Thoracic aorta (tissue), 2 donors: ENCODE measurements at regions not wholly inside any gene's neighbourhood (a gene's known extent, or its start where the extent isn't known, plus 50 kb on each side); places are given as distances from the start of the nearest gene placed in this dataset.

Source experiments
- ATAC-seq: fragments of 150-250 bp; one replicate; pipeline ENCODE4 v1.8.0; 2017; ENCODE audit warnings: low read depth; ENCODE audit not compliant: insufficient number of reproducible peaks, low FRiP score
- DNase-seq: peaks from one replicate; pipeline ENCODE4 v3.0.0-alpha.2; 2020; ENCODE audit warnings: low spot score
- H3K27ac ChIP-seq, 2 donors: fragments of 200-600 bp; sonication (generic); 1 replicate in 1 of 2; 2 replicates in 1 of 2; pipeline ENCODE4 v1.5.1; 2016; ENCODE audit warnings: mild to moderate bottlenecking in 2 of 2, moderate library complexity in 2 of 2
- H3K27me3 ChIP-seq: fragments of 200-600 bp; sonication (generic); replicated peaks from 2 replicates; pipeline ENCODE4 v1.6.0; 2016; ENCODE audit warnings: mild to moderate bottlenecking; ENCODE audit not compliant: insufficient read depth
- H3K36me3 ChIP-seq: fragments of 200-600 bp; sonication (generic); one replicate; pipeline ENCODE4 v1.5.1; 2016
- H3K4me1 ChIP-seq, 2 donors: fragments of 200-600 bp; sonication (generic); 1 replicate in 1 of 2; 2 replicates in 1 of 2; pipeline versions ENCODE4 v1.5.1 to v1.6.0; 2016; ENCODE audit warnings: low read depth in 2 of 2, mild to moderate bottlenecking in 1 of 2; ENCODE audit not compliant: control insufficient read depth in 1 of 2
- H3K4me3 ChIP-seq: fragments of 200-600 bp; sonication (generic); 2 replicates; pipeline ENCODE4 v1.5.1; 2016; ENCODE audit warnings: mild to moderate bottlenecking
- H3K9me3 ChIP-seq: fragments of 200-600 bp; sonication (generic); 2 replicates; pipeline ENCODE4 v1.5.1; 2016
- TF ChIP-seq, protein P1 (sequence below): fragments of 200-600 bp; sonication (generic); IDR thresholded peaks from one replicate; pipeline ENCODE4 v1.5.1; 2019; ENCODE audit warnings: antibody characterized with exemption

DNA sequence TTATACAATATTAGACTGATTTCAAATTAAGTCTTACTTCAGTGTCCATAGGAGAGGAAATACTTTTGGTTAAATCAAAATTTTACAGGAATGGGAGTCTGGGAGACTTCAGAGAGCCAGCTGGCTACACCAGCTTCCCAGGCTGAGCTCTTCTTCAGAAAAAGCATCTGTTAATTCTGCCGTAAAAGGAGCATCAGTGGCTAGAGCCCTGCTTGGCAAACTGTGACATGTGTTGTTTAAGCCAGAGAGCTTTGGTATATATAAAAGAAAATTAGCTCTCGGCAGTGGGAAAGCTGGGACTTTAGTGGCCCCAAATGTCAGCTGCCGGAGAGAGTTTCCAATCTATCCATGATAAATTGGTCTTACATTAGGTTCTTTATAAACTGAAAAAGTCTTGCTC lies 378.8 kb upstream of the TUSC1 start:
- H3K9me3 ChIP-seq, result no peaks in the 10 kb centered on the region
- H3K27me3 ChIP-seq, result no peaks in the 10 kb centered on the region
- TF ChIP-seq, protein P1, sequence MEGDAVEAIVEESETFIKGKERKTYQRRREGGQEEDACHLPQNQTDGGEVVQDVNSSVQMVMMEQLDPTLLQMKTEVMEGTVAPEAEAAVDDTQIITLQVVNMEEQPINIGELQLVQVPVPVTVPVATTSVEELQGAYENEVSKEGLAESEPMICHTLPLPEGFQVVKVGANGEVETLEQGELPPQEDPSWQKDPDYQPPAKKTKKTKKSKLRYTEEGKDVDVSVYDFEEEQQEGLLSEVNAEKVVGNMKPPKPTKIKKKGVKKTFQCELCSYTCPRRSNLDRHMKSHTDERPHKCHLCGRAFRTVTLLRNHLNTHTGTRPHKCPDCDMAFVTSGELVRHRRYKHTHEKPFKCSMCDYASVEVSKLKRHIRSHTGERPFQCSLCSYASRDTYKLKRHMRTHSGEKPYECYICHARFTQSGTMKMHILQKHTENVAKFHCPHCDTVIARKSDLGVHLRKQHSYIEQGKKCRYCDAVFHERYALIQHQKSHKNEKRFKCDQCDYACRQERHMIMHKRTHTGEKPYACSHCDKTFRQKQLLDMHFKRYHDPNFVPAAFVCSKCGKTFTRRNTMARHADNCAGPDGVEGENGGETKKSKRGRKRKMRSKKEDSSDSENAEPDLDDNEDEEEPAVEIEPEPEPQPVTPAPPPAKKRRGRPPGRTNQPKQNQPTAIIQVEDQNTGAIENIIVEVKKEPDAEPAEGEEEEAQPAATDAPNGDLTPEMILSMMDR, result no peak
- DNase-seq (no peak), ATAC-seq (no peak)
- no peak overlapping the region for H3K27ac ChIP-seq
- no peak overlapping the region for H3K4me3 ChIP-seq
- H3K4me1 ChIP-seq, result no peaks in the 10 kb centered on the region
- no peaks in the 10 kb centered on the region for H3K36me3 ChIP-seq

DNA sequence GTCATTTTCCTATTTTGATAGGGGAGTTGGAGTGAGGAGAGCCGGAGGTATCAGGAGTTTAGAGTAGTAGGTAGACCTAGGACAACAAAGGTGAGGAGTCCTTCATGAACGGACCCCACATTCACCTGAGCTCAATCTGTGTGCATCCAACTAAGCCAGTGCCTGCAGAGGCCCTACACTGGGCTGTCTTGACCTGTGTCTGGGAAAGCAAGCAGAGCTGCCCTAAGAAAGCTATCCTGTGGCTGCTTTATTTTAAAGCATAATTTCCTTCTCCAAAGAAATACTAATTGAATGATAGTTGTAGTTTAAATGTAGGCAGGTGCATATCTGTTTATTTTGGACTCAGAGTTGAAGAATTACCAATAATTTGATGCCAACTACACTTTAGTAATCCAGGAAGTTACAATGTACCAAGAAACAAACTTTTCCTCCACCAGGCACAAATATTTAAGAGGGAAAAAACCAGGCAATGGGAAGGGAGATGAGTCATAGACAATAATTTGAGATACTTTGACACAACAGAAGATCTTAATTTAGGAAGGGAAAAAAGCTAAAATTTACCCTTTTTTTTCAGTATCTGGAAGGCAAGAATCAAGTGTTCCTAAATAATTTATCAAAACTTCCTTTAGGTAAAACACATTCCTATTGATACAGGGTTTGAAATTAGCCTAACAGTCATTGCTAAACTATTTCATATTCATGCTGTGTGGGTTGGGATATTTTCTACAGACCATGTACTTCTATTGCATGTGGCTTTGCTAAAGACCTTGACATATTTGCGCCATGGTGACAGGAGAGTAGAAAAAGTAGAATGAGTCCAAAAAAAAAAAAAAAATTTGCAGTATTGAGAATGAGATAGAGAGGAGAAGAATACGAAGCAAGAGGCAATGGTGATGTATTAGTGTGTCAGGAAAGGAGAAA lies 376.6 kb upstream of the TUSC1 start:
- no peaks in the 10 kb centered on the region for H3K36me3 ChIP-seq
- no peaks in the 10 kb centered on the region for H3K9me3 ChIP-seq
- H3K4me3 ChIP-seq, result no peak overlapping the region
- DNase-seq (no peak), ATAC-seq (no peak)
- H3K27ac ChIP-seq, result no peak overlapping the region
- H3K4me1 ChIP-seq, result no peaks in the 10 kb centered on the region
- H3K27me3 ChIP-seq, result no peaks in the 10 kb centered on the region
- TF ChIP-seq, protein P1, result no peak

DNA sequence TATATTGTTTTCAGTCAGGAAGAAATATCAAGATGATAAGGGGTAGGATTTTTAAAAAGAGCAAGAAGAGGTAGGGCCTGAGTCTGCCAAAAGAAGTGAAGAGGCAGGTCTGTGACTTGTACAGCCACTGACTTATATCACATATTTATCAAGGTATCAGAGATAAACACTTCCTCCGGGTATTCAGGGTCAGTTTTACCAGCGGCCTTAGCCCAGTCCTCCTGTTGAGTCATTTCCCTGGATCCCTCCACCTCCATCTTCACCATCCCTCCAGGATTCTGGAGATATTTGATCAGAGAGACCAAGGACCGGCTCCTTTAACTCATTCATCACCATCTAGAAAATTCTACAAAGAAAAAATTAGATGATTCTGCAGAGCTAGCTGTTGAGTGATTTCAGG lies 375.7 kb upstream of the TUSC1 start:
- H3K4me1 ChIP-seq, result no peaks in the 10 kb centered on the region
- no peaks in the 10 kb centered on the region for H3K9me3 ChIP-seq
- no peak overlapping the region for H3K27ac ChIP-seq
- ATAC-seq, result no peak
- no peaks in the 10 kb centered on the region for H3K27me3 ChIP-seq
- TF ChIP-seq, protein P1, result no peak
- DNase-seq, result no peak
- no peak overlapping the region for H3K4me3 ChIP-seq
- H3K36me3 ChIP-seq, result no peaks in the 10 kb centered on the region

DNA sequence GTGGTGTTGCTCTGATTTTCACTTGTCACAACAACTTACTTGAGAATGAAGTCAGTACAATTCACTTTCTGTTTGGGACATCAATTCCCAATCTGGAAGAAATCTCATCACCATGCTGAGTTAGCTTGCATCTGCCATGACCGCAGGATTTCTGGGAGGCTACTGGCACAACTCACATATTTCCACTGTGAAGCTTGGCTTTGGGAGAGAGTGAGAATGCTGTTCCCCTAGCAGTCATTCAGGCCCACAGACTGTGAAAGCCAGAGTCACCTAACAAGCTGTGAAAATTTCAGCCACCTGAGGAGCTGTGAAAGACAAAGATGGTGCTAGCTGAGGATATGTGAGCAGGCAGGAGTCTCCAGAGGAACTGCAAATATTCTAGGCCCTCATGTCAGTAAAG lies 365.2 kb upstream of the TUSC1 start:
- Histone ChIP-seq H3K9me3 (no peaks in the 10 kb centered on the region), H3K4me3 (no peak overlapping the region), H3K27me3 (no peaks in the 10 kb centered on the region), H3K27ac (no peak overlapping the region), H3K4me1 (no peaks in the 10 kb centered on the region), H3K36me3 (no peaks in the 10 kb centered on the region)
- TF ChIP-seq, protein P1, result no peak
- DNase-seq (no peak), ATAC-seq (no peak)

DNA sequence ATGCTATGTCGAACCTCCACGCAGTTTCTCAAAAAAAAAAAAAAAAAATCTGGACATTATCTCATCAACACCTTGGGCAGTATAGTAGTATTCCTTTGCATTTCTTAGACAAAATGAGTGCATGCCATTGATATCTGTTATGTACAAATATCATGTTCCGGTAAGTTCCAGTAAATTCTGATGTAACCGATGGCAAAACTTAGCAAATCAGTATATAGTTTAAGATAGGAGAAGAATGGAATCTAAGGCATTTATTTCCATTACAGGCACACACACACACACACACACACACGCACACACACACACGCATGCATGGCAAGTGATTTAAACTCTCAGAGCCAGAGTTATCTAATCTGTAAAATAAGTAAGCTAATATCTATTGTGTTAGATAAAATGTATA lies 356.5 kb upstream of the TUSC1 start:
- Histone ChIP-seq H3K4me3 (no peak overlapping the region), H3K27me3 (no peaks in the 10 kb centered on the region), H3K36me3 (no peaks in the 10 kb centered on the region), H3K27ac (no peak overlapping the region), H3K4me1 (no peaks in the 10 kb centered on the region), H3K9me3 (no peaks in the 10 kb centered on the region)
- ATAC-seq (no peak), DNase-seq (no peak)
- TF ChIP-seq, protein P1, result no peak
